ENCODE measurements at regions not wholly inside any gene's neighbourhood (a gene's known extent, or its start where the extent isn't known, plus 50 kb on each side); places are given as distances from the start of the nearest gene placed in this dataset.
A peak's percentile ranks its signal among the peaks of the same experiment; 100 is the strongest.

- no peak for TF ChIP-seq MAX (IDR thresholded peaks at IDR 0.05; ENCODE audit: low read depth)
- TF ChIP-seq, protein P1, sequence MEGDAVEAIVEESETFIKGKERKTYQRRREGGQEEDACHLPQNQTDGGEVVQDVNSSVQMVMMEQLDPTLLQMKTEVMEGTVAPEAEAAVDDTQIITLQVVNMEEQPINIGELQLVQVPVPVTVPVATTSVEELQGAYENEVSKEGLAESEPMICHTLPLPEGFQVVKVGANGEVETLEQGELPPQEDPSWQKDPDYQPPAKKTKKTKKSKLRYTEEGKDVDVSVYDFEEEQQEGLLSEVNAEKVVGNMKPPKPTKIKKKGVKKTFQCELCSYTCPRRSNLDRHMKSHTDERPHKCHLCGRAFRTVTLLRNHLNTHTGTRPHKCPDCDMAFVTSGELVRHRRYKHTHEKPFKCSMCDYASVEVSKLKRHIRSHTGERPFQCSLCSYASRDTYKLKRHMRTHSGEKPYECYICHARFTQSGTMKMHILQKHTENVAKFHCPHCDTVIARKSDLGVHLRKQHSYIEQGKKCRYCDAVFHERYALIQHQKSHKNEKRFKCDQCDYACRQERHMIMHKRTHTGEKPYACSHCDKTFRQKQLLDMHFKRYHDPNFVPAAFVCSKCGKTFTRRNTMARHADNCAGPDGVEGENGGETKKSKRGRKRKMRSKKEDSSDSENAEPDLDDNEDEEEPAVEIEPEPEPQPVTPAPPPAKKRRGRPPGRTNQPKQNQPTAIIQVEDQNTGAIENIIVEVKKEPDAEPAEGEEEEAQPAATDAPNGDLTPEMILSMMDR (IDR thresholded peaks at IDR 0.05) = no peak
- TF ChIP-seq TAF1 (IDR thresholded peaks at IDR 0.05; ENCODE audit: borderline replicate concordance, low read depth, low read length) = no peak
- TF ChIP-seq POLR2AphosphoS5 (IDR thresholded peaks at IDR 0.05; ENCODE audit: low read depth, low read length) = no peak
- TF ChIP-seq EZH2phosphoT487 (IDR thresholded peaks at IDR 0.05; ENCODE audit: borderline replicate concordance, low read depth) = no peak
- TF ChIP-seq ELF1 (IDR thresholded peaks at IDR 0.05) = no peak
- no peak for TF ChIP-seq PBX3 (IDR thresholded peaks at IDR 0.05)
- no peak for TF ChIP-seq EP300 (IDR thresholded peaks at IDR 0.05; ENCODE audit: borderline replicate concordance in 1 of 2, low read depth in 1 of 2, low read length in 1 of 2)
- TF ChIP-seq, protein P2, sequence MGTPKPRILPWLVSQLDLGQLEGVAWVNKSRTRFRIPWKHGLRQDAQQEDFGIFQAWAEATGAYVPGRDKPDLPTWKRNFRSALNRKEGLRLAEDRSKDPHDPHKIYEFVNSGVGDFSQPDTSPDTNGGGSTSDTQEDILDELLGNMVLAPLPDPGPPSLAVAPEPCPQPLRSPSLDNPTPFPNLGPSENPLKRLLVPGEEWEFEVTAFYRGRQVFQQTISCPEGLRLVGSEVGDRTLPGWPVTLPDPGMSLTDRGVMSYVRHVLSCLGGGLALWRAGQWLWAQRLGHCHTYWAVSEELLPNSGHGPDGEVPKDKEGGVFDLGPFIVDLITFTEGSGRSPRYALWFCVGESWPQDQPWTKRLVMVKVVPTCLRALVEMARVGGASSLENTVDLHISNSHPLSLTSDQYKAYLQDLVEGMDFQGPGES (IDR thresholded peaks at IDR 0.05; ENCODE audit: low read depth, low read length) = no peak
- TF ChIP-seq MXI1 (IDR thresholded peaks at IDR 0.05; ENCODE audit: low read depth, low read length) = peak; percentile 21; the same call in 1 of the 2 replicates
- TF ChIP-seq, protein P3, sequence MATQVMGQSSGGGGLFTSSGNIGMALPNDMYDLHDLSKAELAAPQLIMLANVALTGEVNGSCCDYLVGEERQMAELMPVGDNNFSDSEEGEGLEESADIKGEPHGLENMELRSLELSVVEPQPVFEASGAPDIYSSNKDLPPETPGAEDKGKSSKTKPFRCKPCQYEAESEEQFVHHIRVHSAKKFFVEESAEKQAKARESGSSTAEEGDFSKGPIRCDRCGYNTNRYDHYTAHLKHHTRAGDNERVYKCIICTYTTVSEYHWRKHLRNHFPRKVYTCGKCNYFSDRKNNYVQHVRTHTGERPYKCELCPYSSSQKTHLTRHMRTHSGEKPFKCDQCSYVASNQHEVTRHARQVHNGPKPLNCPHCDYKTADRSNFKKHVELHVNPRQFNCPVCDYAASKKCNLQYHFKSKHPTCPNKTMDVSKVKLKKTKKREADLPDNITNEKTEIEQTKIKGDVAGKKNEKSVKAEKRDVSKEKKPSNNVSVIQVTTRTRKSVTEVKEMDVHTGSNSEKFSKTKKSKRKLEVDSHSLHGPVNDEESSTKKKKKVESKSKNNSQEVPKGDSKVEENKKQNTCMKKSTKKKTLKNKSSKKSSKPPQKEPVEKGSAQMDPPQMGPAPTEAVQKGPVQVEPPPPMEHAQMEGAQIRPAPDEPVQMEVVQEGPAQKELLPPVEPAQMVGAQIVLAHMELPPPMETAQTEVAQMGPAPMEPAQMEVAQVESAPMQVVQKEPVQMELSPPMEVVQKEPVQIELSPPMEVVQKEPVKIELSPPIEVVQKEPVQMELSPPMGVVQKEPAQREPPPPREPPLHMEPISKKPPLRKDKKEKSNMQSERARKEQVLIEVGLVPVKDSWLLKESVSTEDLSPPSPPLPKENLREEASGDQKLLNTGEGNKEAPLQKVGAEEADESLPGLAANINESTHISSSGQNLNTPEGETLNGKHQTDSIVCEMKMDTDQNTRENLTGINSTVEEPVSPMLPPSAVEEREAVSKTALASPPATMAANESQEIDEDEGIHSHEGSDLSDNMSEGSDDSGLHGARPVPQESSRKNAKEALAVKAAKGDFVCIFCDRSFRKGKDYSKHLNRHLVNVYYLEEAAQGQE (IDR thresholded peaks at IDR 0.05; ENCODE audit: low read depth, low read length) = no peak
- TF ChIP-seq FOXM1 (IDR thresholded peaks at IDR 0.05; ENCODE audit: low read depth) = no peak
- no peak for TF ChIP-seq TCF12 (IDR thresholded peaks at IDR 0.05)
- peak; percentile 23; the same call in 1 of the 2 replicates for TF ChIP-seq RAD21 (IDR thresholded peaks at IDR 0.05; ENCODE audit: low read length)
These were observed 77.6 kb upstream of the NEDD9 start for GRCh38 chr6:11309947-11310665.
